ENCODE measurements at regions not wholly inside any gene's neighbourhood (a gene's known extent, or its start where the extent isn't known, plus 50 kb on each side); places are given as distances from the start of the nearest gene placed in this dataset.

GRCh38 chr5:86671536-86671935 is 53.8 kb downstream of the COX7C start:
- no peak for TF ChIP-seq CTCF (IDR thresholded peaks at IDR 0.05)
- no peak for DNase-seq (ENCODE audit: low spot score)
- no peak for ATAC-seq (ENCODE audit: low FRiP score)

GRCh38 chr5:86674069-86674468 is 56.3 kb downstream of the COX7C start:
- TF ChIP-seq CTCF (IDR thresholded peaks at IDR 0.05) = no peak
- ATAC-seq (ENCODE audit: low FRiP score) = no peak

GRCh38 chr5:86675311-86675710 is 57.6 kb downstream of the COX7C start:
- no peak for TF ChIP-seq CTCF (IDR thresholded peaks at IDR 0.05)
- ATAC-seq (ENCODE audit: low FRiP score) (no peak), DNase-seq (ENCODE audit: low spot score) (no peak)

More at GRCh38 chr5:86674069-86674468, 56.3 kb downstream of the COX7C start:
- DNase-seq (ENCODE audit: low spot score) = no peak

- DNase-seq (ENCODE audit: low spot score) = no peak
- no peak for ATAC-seq (ENCODE audit: low FRiP score)
- TF ChIP-seq CTCF (IDR thresholded peaks at IDR 0.05) = no peak
These were observed 61.8 kb downstream of the COX7C start for GRCh38 chr5:86679529-86679928.

GRCh38 chr5:86679949-86680348 is 62.2 kb downstream of the COX7C start:
- no peak for TF ChIP-seq CTCF (IDR thresholded peaks at IDR 0.05)
- ATAC-seq (ENCODE audit: low FRiP score) (no peak), DNase-seq (ENCODE audit: low spot score) (no peak)

- no peak for DNase-seq (ENCODE audit: low spot score)
- no peak for TF ChIP-seq CTCF (IDR thresholded peaks at IDR 0.05)
- ATAC-seq (ENCODE audit: low FRiP score) = no peak
These were observed 66.5 kb downstream of the COX7C start for GRCh38 chr5:86684222-86684621.

GRCh38 chr5:86686046-86686445 is 68.3 kb downstream of the COX7C start:
- ATAC-seq (ENCODE audit: low FRiP score) = no peak
- no peak for TF ChIP-seq CTCF (IDR thresholded peaks at IDR 0.05)
- DNase-seq (ENCODE audit: low spot score) = no peak
